H9 (cell line): ENCODE measurements at regions not wholly inside any gene's neighbourhood (a gene's known extent, or its start where the extent isn't known, plus 50 kb on each side); places are given as distances from the start of the nearest gene placed in this dataset.
A peak's percentile ranks its signal among the peaks of the same experiment; 100 is the strongest.
"Not testable (repeated sequence)": the region's sequence is repeated elsewhere in the genome, so short reads cannot be mapped to it uniquely, and the experiment has no call there.

Experiments
- DNase-seq: peaks from one replicate; pipeline ENCODE4 v3.0.0-alpha.2; 2017
- H2AFZ ChIP-seq: one replicate; pipeline ENCODE4 v1.6.1; 2013; ENCODE audit warnings: mild to moderate bottlenecking, low read length, control low read depth, moderate library complexity
- H2AK5ac ChIP-seq: 2 replicates; pipeline ENCODE4 v1.6.1; 2013; ENCODE audit warnings: low read length, control low read depth, mixed read lengths; ENCODE audit not compliant: insufficient read length
- H2BK120ac ChIP-seq: one replicate; pipeline ENCODE4 v1.6.1; 2013; ENCODE audit warnings: low read depth, mild to moderate bottlenecking, low read length, control low read depth, inconsistent platforms; ENCODE audit not compliant: poor library complexity, severe bottlenecking
- H2BK12ac ChIP-seq: 2 replicates; pipeline ENCODE4 v1.6.1; 2013; ENCODE audit warnings: low read length, control low read depth, mixed read lengths, low read depth; ENCODE audit not compliant: insufficient read length
- H2BK15ac ChIP-seq: 2 replicates; pipeline ENCODE4 v1.6.1; 2013; ENCODE audit warnings: low read depth, low read length, control low read depth
- H2BK20ac ChIP-seq: one replicate; pipeline ENCODE4 v1.6.1; 2013; ENCODE audit warnings: low read depth, mild to moderate bottlenecking, low read length, control low read depth, inconsistent platforms; ENCODE audit not compliant: poor library complexity, severe bottlenecking
- H2BK5ac ChIP-seq: 2 replicates; pipeline ENCODE4 v1.6.1; 2013; ENCODE audit warnings: low read length, control low read depth, mixed read lengths; ENCODE audit not compliant: insufficient read length
- H3K14ac ChIP-seq: 2 replicates; pipeline ENCODE4 v1.6.1; 2013; ENCODE audit warnings: low read length, control low read depth; ENCODE audit not compliant: insufficient read depth
- H3K18ac ChIP-seq: 2 replicates; pipeline ENCODE4 v1.6.1; 2013; ENCODE audit warnings: low read depth, mild to moderate bottlenecking, mixed read lengths, low read length, control low read depth; ENCODE audit not compliant: insufficient read length
- H3K23ac ChIP-seq: 2 replicates; pipeline ENCODE4 v1.6.1; 2013; ENCODE audit warnings: low read length, control low read depth, mixed read lengths, low read depth; ENCODE audit not compliant: insufficient read length
- H3K23me2 ChIP-seq: 2 replicates; pipeline ENCODE4 v1.6.1; 2013; ENCODE audit warnings: low read depth, mild to moderate bottlenecking, mixed read lengths, low read length, control low read depth; ENCODE audit not compliant: insufficient read length, poor library complexity, severe bottlenecking
- H3K27ac ChIP-seq: 2 replicates; pipeline ENCODE4 v1.5.1; 2013; ENCODE audit warnings: low read length, control low read depth, mixed read lengths, low read depth; ENCODE audit not compliant: insufficient read length
- H3K27me3 ChIP-seq: 2 replicates; pipeline ENCODE4 v1.6.1; 2013; ENCODE audit warnings: low read length, control low read depth, inconsistent platforms; ENCODE audit not compliant: insufficient read depth
- H3K4ac ChIP-seq: 2 replicates; pipeline ENCODE4 v1.6.1; 2013; ENCODE audit warnings: low read depth, mild to moderate bottlenecking, control low read depth, inconsistent platforms, low read length, moderate library complexity
- H3K4me1 ChIP-seq: 2 replicates; pipeline ENCODE4 v1.6.1; 2013; ENCODE audit warnings: low read length, control low read depth, inconsistent platforms; ENCODE audit not compliant: insufficient read depth
- H3K4me2 ChIP-seq: 2 replicates; pipeline ENCODE4 v1.6.1; 2013; ENCODE audit warnings: low read length, control low read depth, mixed read lengths; ENCODE audit not compliant: insufficient read length, insufficient read depth
- H3K56ac ChIP-seq: 2 replicates; pipeline ENCODE4 v1.6.1; 2013; ENCODE audit warnings: low read depth, mild to moderate bottlenecking, mixed read lengths, low read length, control low read depth; ENCODE audit not compliant: insufficient read length
- H3K79me1 ChIP-seq: 2 replicates; pipeline ENCODE4 v1.6.1; 2013; ENCODE audit warnings: low read depth, mild to moderate bottlenecking, moderate library complexity, low read length, control low read depth, inconsistent platforms; ENCODE audit not compliant: insufficient read depth, poor library complexity, severe bottlenecking
- H3K79me2 ChIP-seq: 2 replicates; pipeline ENCODE4 v1.6.1; 2013; ENCODE audit warnings: low read length, control low read depth, inconsistent platforms; ENCODE audit not compliant: insufficient read depth
- H3K9ac ChIP-seq: 2 replicates; pipeline ENCODE4 v1.6.1; 2013; ENCODE audit warnings: low read length, control low read depth, mixed read lengths; ENCODE audit not compliant: insufficient read length; ENCODE audit errors: extremely low read depth
- H3K9me3 ChIP-seq: one replicate; pipeline ENCODE4 v1.6.1; 2013; ENCODE audit warnings: low read depth, low read length, inconsistent platforms; ENCODE audit not compliant: control insufficient read depth
- H3T11ph ChIP-seq: one replicate; pipeline ENCODE4 v1.6.1; 2013; ENCODE audit warnings: mild to moderate bottlenecking, low read length, control low read depth, inconsistent platforms
- H4K20me1 ChIP-seq: one replicate; pipeline ENCODE4 v1.6.1; 2013; ENCODE audit not compliant: control insufficient read depth, insufficient read length, insufficient read depth
- H4K5ac ChIP-seq: 2 replicates; pipeline ENCODE4 v1.6.1; 2013; ENCODE audit warnings: low read depth, mild to moderate bottlenecking, mixed read lengths, low read length, control low read depth; ENCODE audit not compliant: insufficient read length
- H4K8ac ChIP-seq: replicated peaks from 2 replicates; pipeline ENCODE4 v1.6.1; 2013; ENCODE audit warnings: low read length, control low read depth, mixed read lengths, low read depth; ENCODE audit not compliant: insufficient read length
- H4K91ac ChIP-seq: 2 replicates; pipeline ENCODE4 v1.6.1; 2013; ENCODE audit warnings: low read depth, mild to moderate bottlenecking, moderate library complexity, mixed read lengths, low read length, control low read depth; ENCODE audit not compliant: insufficient read length
- H3K27ac Mint-ChIP-seq, 3 experiments: 2 replicates in 2 of 3; 3 replicates in 1 of 3; pipeline ENCODE4 v1.8.0; 2020 to 2021; ENCODE audit warnings: mixed read lengths in 3 of 3, mild to moderate bottlenecking in 1 of 3, moderate library complexity in 1 of 3
- H3K27me3 Mint-ChIP-seq: 2 replicates; pipeline ENCODE4 v1.8.0; 2021; ENCODE audit warnings: low read depth, mild to moderate bottlenecking, moderate library complexity, mixed read lengths
- H3K36me3 Mint-ChIP-seq, 3 experiments: 2 replicates in 2 of 3; 3 replicates in 1 of 3; pipeline ENCODE4 v1.8.0; 2020 to 2021; ENCODE audit warnings: low read depth in 3 of 3, mixed read lengths in 3 of 3; ENCODE audit not compliant: insufficient read depth in 1 of 3
- H3K4me1 Mint-ChIP-seq, 2 experiments: 2 replicates each; pipeline ENCODE4 v1.8.0; 2020; ENCODE audit warnings: mixed read lengths in 2 of 2
- H3K4me3 Mint-ChIP-seq, 2 experiments: 2 replicates in 1 of 2; 3 replicates in 1 of 2; pipeline ENCODE4 v1.8.0; 2020 to 2021; ENCODE audit warnings: mild to moderate bottlenecking in 2 of 2, mixed read lengths in 2 of 2, moderate library complexity in 1 of 2
- H3K9me3 Mint-ChIP-seq, 2 experiments: 2 replicates in 1 of 2; 3 replicates in 1 of 2; pipeline ENCODE4 v1.8.0; 2020; ENCODE audit warnings: mild to moderate bottlenecking in 2 of 2, mixed read lengths in 2 of 2, moderate library complexity in 1 of 2
- CTCF ChIP-seq: fragments of 200-600 bp; sonication (generic); conservative IDR thresholded peaks from 3 replicates; pipeline ENCODE4 v1.8.0; 2021; ENCODE audit warnings: antibody characterized with exemption, mild to moderate bottlenecking
- WGBS: extraction: QIAGEN DNeasy Blood & Tissue Kit; methylation state at CpG from one replicate; pipeline ENCODE4 v1.1.7; 2013; ENCODE audit warnings: missing lambda C conversion rate, low lambda C conversion rate, mixed read lengths; ENCODE audit not compliant: insufficient read length; ENCODE audit errors: extremely low coverage; 5-methylcytosine and 5-hydroxymethylcytosine counted together

- H3K9ac ChIP-seq, H3K4me2 ChIP-seq, H4K91ac ChIP-seq, H4K5ac ChIP-seq, H3K79me2 ChIP-seq, H3K36me3 Mint-ChIP-seq, H3K27ac Mint-ChIP-seq, H4K20me1 ChIP-seq, H3K27me3 ChIP-seq, H3K9me3 Mint-ChIP-seq, H3K27ac ChIP-seq, H2BK15ac ChIP-seq, H3K18ac ChIP-seq, H3K4me1 ChIP-seq, H2AK5ac ChIP-seq, H3K79me1 ChIP-seq, H3K27me3 Mint-ChIP-seq, H3K4me1 Mint-ChIP-seq, H3K23me2 ChIP-seq, H3K9me3 ChIP-seq, H3T11ph ChIP-seq, H3K23ac ChIP-seq, H3K4ac ChIP-seq, H2BK120ac ChIP-seq, H2BK12ac ChIP-seq, H3K14ac ChIP-seq, H4K8ac ChIP-seq, H3K4me3 Mint-ChIP-seq, H2BK5ac ChIP-seq, H2BK20ac ChIP-seq, H3K56ac ChIP-seq: not testable (repeated sequence)
- peak; percentile 81 for DNase-seq
- peak; percentile 73 for TF ChIP-seq CTCF
- H2AFZ ChIP-seq, result peak overlapping the region; percentile 23
- WGBS, result no CpG with 5 or more reads among the region's 8 CpGs
These were observed 175.0 kb downstream of the FCRL5 start for GRCh38 chr1:157377280-157377713.
